CD14-positive monocyte (primary cell): ENCODE measurements at regions not wholly inside any gene's neighbourhood (a gene's known extent, or its start where the extent isn't known, plus 50 kb on each side); places are given as distances from the start of the nearest gene placed in this dataset.

Experiments
- DNase-seq, 3 donors: peaks; one replicate each; pipeline ENCODE4 v3.0.0-alpha.2; 2011 to 2022
- H2AFZ ChIP-seq: 2 replicates; pipeline ENCODE4 v1.6.0; 2012; ENCODE audit warnings: mild to moderate bottlenecking, low read depth, low read length, inconsistent platforms; ENCODE audit not compliant: insufficient read depth, poor library complexity, severe bottlenecking
- H3K27ac ChIP-seq, 2 donors: 1 replicate in 1 of 2; 2 replicates in 1 of 2; pipeline ENCODE4 v1.5.1; 2012 to 2013; ENCODE audit warnings: low read length in 2 of 2, control low read depth in 1 of 2, inconsistent platforms in 1 of 2, low read depth in 1 of 2, mild to moderate bottlenecking in 1 of 2
- H3K27me3 ChIP-seq, 2 donors: one replicate each; pipeline versions ENCODE4 v1.6.0 to v1.6.1; 2011 to 2013; ENCODE audit warnings: low read length in 2 of 2; ENCODE audit not compliant: control insufficient read depth in 2 of 2, insufficient read depth in 2 of 2
- H3K36me3 ChIP-seq, 2 donors: replicated peaks in 1 of 2; 1 replicate in 1 of 2; 2 replicates in 1 of 2; pipeline versions ENCODE4 v1.5.1 to v1.6.1; 2012 to 2013; ENCODE audit warnings: low read length in 2 of 2, control low read depth in 1 of 2, inconsistent platforms in 1 of 2, mild to moderate bottlenecking in 1 of 2; ENCODE audit not compliant: insufficient read depth in 2 of 2, control insufficient read depth in 1 of 2
- H3K4me1 ChIP-seq, 2 donors: 1 replicate in 1 of 2; 2 replicates in 1 of 2; pipeline versions ENCODE4 v1.5.1 to v1.6.1; 2012 to 2013; ENCODE audit warnings: low read length in 2 of 2, control low read depth in 1 of 2, inconsistent platforms in 1 of 2, mild to moderate bottlenecking in 1 of 2, moderate library complexity in 1 of 2; ENCODE audit not compliant: insufficient read depth in 2 of 2, control insufficient read depth in 1 of 2
- H3K4me2 ChIP-seq: replicated peaks from 2 replicates; pipeline ENCODE3; 2012; ENCODE audit warnings: low read length, moderate library complexity, mild to moderate bottlenecking; ENCODE audit not compliant: poor library complexity, severe bottlenecking; ENCODE audit errors: extremely low read depth
- H3K4me3 ChIP-seq, 3 experiments: fragments of 200-600 bp in 1 of 3; sonication (generic) in 1 of 3; replicated peaks in 1 of 3; 1 replicate in 2 of 3; 2 replicates in 1 of 3; pipeline ENCODE4 v1.5.1; 2011 to 2013; ENCODE audit warnings: low read length in 3 of 3, mild to moderate bottlenecking in 3 of 3, control low read depth in 2 of 3, low read depth in 2 of 3, inconsistent platforms in 1 of 3, moderate library complexity in 1 of 3
- H3K79me2 ChIP-seq: 2 replicates; pipeline ENCODE4 v1.6.0; 2012; ENCODE audit warnings: mild to moderate bottlenecking, control low read depth, inconsistent platforms, low read length, moderate library complexity; ENCODE audit not compliant: insufficient read depth
- H3K9ac ChIP-seq: 2 replicates; pipeline ENCODE4 v1.6.0; 2017; ENCODE audit warnings: low read length, mild to moderate bottlenecking; ENCODE audit not compliant: insufficient read depth, poor library complexity, severe bottlenecking
- H3K9me3 ChIP-seq, 2 donors: replicated peaks in 1 of 2; 1 replicate in 1 of 2; 2 replicates in 1 of 2; pipeline versions ENCODE4 v1.5.1 to v1.6.1; 2012 to 2013; ENCODE audit warnings: low read length in 2 of 2, control low read depth in 1 of 2; ENCODE audit not compliant: control insufficient read depth in 1 of 2, insufficient read depth in 1 of 2
- H4K20me1 ChIP-seq: 2 replicates; pipeline ENCODE4 v1.6.0; 2012; ENCODE audit warnings: mild to moderate bottlenecking, low read length, control low read depth, moderate library complexity; ENCODE audit not compliant: insufficient read depth
- H3K27ac Mint-ChIP-seq, 7 donors: one replicate each; pipeline ENCODE4 v1.8.0; 2020; ENCODE audit warnings: mild to moderate bottlenecking in 7 of 7, mixed read lengths in 7 of 7, moderate library complexity in 6 of 7, inconsistent platforms in 2 of 7
- H3K27me3 Mint-ChIP-seq, 3 donors: one replicate each; pipeline ENCODE4 v1.8.0; 2021 to 2022; ENCODE audit warnings: low read depth in 3 of 3, mild to moderate bottlenecking in 3 of 3, mixed read lengths in 3 of 3, moderate library complexity in 3 of 3, inconsistent platforms in 1 of 3
- H3K36me3 Mint-ChIP-seq, 2 donors: one replicate each; pipeline ENCODE4 v1.8.0; 2020; ENCODE audit warnings: mixed read lengths in 2 of 2, inconsistent platforms in 1 of 2, mild to moderate bottlenecking in 1 of 2
- H3K4me1 Mint-ChIP-seq: one replicate; pipeline ENCODE4 v1.8.0; 2020; ENCODE audit warnings: mild to moderate bottlenecking, mixed read lengths
- H3K4me3 Mint-ChIP-seq, 2 donors: one replicate each; pipeline ENCODE4 v1.8.0; 2020; ENCODE audit warnings: mild to moderate bottlenecking in 2 of 2, mixed read lengths in 2 of 2, moderate library complexity in 1 of 2
- H3K9me3 Mint-ChIP-seq, 7 donors: one replicate each; pipeline ENCODE4 v1.8.0; 2020 to 2022; ENCODE audit warnings: mixed read lengths in 7 of 7, mild to moderate bottlenecking in 6 of 7, moderate library complexity in 6 of 7, inconsistent platforms in 2 of 7
- CTCF ChIP-seq: fragments of 200-600 bp; IDR thresholded peaks from one replicate; pipeline ENCODE4 v1.8.0; 2022; ENCODE audit warnings: antibody characterized with exemption, mild to moderate bottlenecking
- WGBS: methylation state at CpG from one replicate; pipeline ENCODE4 v1.1.5; 2013; ENCODE audit warnings: missing lambda C conversion rate; ENCODE audit not compliant: insufficient coverage; 5-methylcytosine and 5-hydroxymethylcytosine counted together
- intact Hi-C, 2 donors: fragments of 100-400 bp; cut with micrococcal nuclease; formaldehyde crosslinking; loops; one replicate each; pipeline versions ENCODE4 v1.15.0 to v1.15.1; 2023

- peaks cover 0 to 7% (median 0%) of the 10 kb centered on the region in 7 donors for H3K9me3 Mint-ChIP-seq
- Histone ChIP-seq H3K4me1 (no peaks in the 10 kb centered on the region), H3K27me3 (no peaks in the 10 kb centered on the region), H3K79me2 (no peaks in the 10 kb centered on the region), H3K27ac (no peak overlapping the region), H4K20me1 (no peaks in the 10 kb centered on the region), H3K9me3 (peaks cover 0 to 3% of the 10 kb centered on the region in 2 donors), H3K9ac (no peak overlapping the region), H3K4me3 (no peak overlapping the region), H2AFZ (no peak overlapping the region), H3K36me3 (no peaks in the 10 kb centered on the region), H3K4me2 (no peak overlapping the region)
- no peak for DNase-seq
- H3K27ac Mint-ChIP-seq = no peak overlapping the region
- intact Hi-C loops = no loop called here
- H3K27me3 Mint-ChIP-seq = peaks cover 0 to 5% (median 4%) of the 10 kb centered on the region in 3 donors
- H3K4me3 Mint-ChIP-seq = no peak overlapping the region
- no peaks in the 10 kb centered on the region for H3K36me3 Mint-ChIP-seq
- no peaks in the 10 kb centered on the region for H3K4me1 Mint-ChIP-seq
- 90% methylated on average over 4 of the region's 5 CpGs for WGBS
- TF ChIP-seq CTCF = no peak
Observed at GRCh38 chr10:2964632-2965296, 102.6 kb upstream of the PFKP start.

- no CpG with 5 or more reads among the region's 3 CpGs for WGBS
- H3K4me3 ChIP-seq = no peak overlapping the region
- no peaks in the 10 kb centered on the region for H3K36me3 ChIP-seq
- Mint-ChIP-seq H3K27ac (no peak overlapping the region), H3K4me1 (no peaks in the 10 kb centered on the region), H3K9me3 (peaks cover 0 to 7% (median 0%) of the 10 kb centered on the region in 7 donors), H3K36me3 (no peaks in the 10 kb centered on the region), H3K27me3 (peaks cover 0 to 5% (median 4%) of the 10 kb centered on the region in 3 donors), H3K4me3 (no peak overlapping the region)
- H2AFZ ChIP-seq = no peak overlapping the region
- no peaks in the 10 kb centered on the region for H3K27me3 ChIP-seq
- no peak for DNase-seq
- intact Hi-C loops = no loop called here
- no peak overlapping the region for H3K9ac ChIP-seq
- H3K79me2 ChIP-seq = no peaks in the 10 kb centered on the region
- peaks cover 0 to 3% of the 10 kb centered on the region in 2 donors for H3K9me3 ChIP-seq
- H3K27ac ChIP-seq = no peak overlapping the region
- H3K4me2 ChIP-seq = no peak overlapping the region
- H3K4me1 ChIP-seq = no peaks in the 10 kb centered on the region
- no peaks in the 10 kb centered on the region for H4K20me1 ChIP-seq
- TF ChIP-seq CTCF = no peak
Observed at GRCh38 chr10:2963889-2964631, 103.3 kb upstream of the PFKP start.
